ENCODE measurements at regions not wholly inside any gene's neighbourhood (a gene's known extent, or its start where the extent isn't known, plus 50 kb on each side); places are given as distances from the start of the nearest gene placed in this dataset.
"Not testable (repeated sequence)": the region's sequence is repeated elsewhere in the genome, so short reads cannot be mapped to it uniquely, and the experiment has no call there.

GRCh38 chr13:38086013-38086412, 216.4 kb upstream of the TRPC4 start:
- TF ChIP-seq CTCF (IDR thresholded peaks at IDR 0.05; ENCODE audit: low read depth, low read length): no peak
- in situ Hi-C loops (cut with HindIII; ENCODE audit: low sequenced_read_pairs): no loop called here
- no peak for DNase-seq (ENCODE audit: low read depth, low spot score)
- H3K4me3 ChIP-seq (ENCODE audit: low read depth, low read length): no peak overlapping the region

GRCh38 chr13:38073931-38074330, 204.4 kb upstream of the TRPC4 start:
- no peak overlapping the region for H3K4me3 ChIP-seq (ENCODE audit: low read depth, low read length)
- in situ Hi-C loops (cut with HindIII; ENCODE audit: low sequenced_read_pairs): no loop called here
- DNase-seq (ENCODE audit: low read depth, low spot score): no peak
- TF ChIP-seq CTCF (IDR thresholded peaks at IDR 0.05; ENCODE audit: low read depth, low read length): no peak

- no peak overlapping the region for H3K4me3 ChIP-seq (ENCODE audit: low read depth, low read length)
- DNase-seq (ENCODE audit: low read depth, low spot score): no peak
- no peak for TF ChIP-seq CTCF (IDR thresholded peaks at IDR 0.05; ENCODE audit: low read depth, low read length)
- in situ Hi-C loops (cut with HindIII; ENCODE audit: low sequenced_read_pairs): no loop called here
These were observed 203.1 kb upstream of the TRPC4 start for GRCh38 chr13:38072696-38073095.

GRCh38 chr13:38071340-38071739, 201.8 kb upstream of the TRPC4 start:
- in situ Hi-C loops (cut with HindIII; ENCODE audit: low sequenced_read_pairs); DNase-seq (ENCODE audit: low read depth, low spot score); H3K4me3 ChIP-seq (ENCODE audit: low read depth, low read length): not testable (repeated sequence)

- in situ Hi-C loops (cut with HindIII; ENCODE audit: low sequenced_read_pairs): no loop called here
- TF ChIP-seq CTCF (IDR thresholded peaks at IDR 0.05; ENCODE audit: low read depth, low read length): no peak
- no peak overlapping the region for H3K4me3 ChIP-seq (ENCODE audit: low read depth, low read length)
- no peak for DNase-seq (ENCODE audit: low read depth, low spot score)
These were observed 184.3 kb upstream of the TRPC4 start for GRCh38 chr13:38053896-38054295.

GRCh38 chr13:38046049-38046376, 176.4 kb upstream of the TRPC4 start:
- no peak for TF ChIP-seq CTCF (IDR thresholded peaks at IDR 0.05; ENCODE audit: low read depth, low read length)
- in situ Hi-C loops (cut with HindIII; ENCODE audit: low sequenced_read_pairs): no loop called here
- no peak for DNase-seq (ENCODE audit: low read depth, low spot score)
- no peak overlapping the region for H3K4me3 ChIP-seq (ENCODE audit: low read depth, low read length)

- H3K4me3 ChIP-seq (ENCODE audit: low read depth, low read length): no peak overlapping the region
- peak; percentile 73 for TF ChIP-seq CTCF (IDR thresholded peaks at IDR 0.05; ENCODE audit: low read depth, low read length)
- in situ Hi-C loops (cut with HindIII; ENCODE audit: low sequenced_read_pairs): no loop called here
- peak; percentile 37 for DNase-seq (ENCODE audit: low read depth, low spot score)
These were observed 175.9 kb upstream of the TRPC4 start for GRCh38 chr13:38045278-38046048.
